NCI-H146 treated with DMSO at 0.1 percent for 48 hours (cell line): ENCODE measurements at regions not wholly inside any gene's neighbourhood (a gene's known extent, or its start where the extent isn't known, plus 50 kb on each side); places are given as distances from the start of the nearest gene placed in this dataset.

Source experiments
- DNase-seq: peaks from one replicate; lab custom pipeline; 2025; ENCODE audit not compliant: unreplicated experiment; lab: John Stamatoyannopoulos, UW

DNA sequence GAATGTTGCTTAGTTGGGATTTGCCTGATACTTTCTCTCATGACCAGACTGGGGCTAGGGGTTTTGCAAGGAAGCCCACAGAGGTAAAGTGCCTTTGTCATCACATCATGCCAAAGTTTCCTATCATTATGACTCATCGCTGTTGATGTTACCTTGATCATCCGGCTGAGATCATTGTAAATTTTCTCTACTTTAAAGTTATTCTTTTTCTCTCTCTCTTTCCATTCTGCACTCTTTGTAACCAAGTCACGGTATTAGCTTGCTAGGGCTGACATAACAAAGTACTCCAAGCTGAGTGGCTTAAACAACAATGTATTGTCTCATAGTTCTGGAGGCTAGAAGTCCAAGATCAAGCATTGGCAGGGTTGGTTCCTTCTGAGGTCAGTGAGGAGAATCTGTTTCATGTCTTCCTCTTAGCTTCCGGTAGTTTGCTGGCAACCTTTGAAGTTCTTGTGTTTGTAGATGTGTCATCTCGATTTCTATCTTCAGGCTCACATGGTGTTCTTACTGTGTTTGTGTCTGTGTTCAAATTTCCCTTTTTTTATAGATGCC is 113.0 kb downstream of the DTHD1 start:
- DNase-seq, result no peak

DNA sequence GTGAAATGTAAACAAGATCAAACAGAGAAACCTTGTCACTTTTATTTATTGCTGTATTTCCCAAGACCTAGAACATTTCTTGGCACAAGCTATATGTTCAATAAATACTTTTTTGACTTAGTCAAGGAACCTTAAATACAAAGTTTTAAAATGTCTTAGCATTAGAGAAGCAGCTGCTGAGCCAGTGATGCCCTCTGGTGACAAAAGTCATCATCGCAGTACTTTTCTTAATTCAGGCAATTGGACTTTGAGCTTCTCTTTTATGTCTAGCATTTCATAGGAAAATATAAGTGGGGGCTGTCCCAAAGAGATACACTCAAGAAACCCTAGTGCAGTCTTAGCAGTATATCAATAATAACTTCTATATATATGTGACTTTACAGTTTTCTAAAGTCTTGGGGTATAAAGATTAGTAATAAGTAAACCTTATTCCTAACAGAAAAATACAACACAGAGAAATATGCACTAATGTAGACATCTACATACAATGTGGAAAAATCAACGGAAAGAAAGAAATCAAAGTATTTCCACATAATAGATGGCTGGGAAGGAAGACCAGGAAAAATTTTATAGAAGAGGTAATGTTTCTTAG is 118.4 kb downstream of the DTHD1 start:
- DNase-seq, result no peak

DNA sequence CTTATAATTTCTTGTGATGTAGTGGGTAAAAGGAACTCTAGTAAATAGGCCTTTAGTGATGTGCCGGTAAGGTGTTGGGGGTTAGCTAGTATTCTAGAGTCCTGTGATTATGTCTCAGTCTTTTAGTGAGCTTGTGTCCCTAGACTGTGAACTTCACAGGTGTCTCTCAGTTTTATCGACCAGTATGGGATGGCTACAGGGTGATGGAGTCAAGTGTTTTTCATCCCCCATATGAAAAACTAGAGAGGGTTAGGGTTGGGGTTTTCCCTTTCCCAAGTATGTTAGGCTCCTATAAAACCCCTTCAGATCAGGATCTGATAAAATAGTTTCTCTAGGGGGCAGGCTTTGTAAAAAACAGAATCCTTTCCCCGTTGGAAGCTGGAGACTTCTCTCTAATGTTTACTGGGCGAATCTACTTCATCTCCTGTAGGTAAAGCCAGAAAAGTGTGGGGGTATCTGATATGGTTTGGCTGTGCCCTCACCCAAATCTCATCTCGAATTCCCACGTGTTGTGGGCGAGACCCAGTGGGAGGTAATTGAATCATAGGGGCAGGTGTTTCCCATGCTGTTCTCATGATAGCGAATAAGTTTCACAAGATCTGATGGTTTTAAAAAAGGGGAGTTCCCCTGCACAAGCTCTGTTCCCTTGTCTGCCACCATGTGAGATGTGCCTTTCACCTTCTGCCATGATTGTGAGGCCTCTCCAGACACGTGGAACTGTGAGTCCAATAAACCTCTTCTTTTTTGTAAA is 120.8 kb downstream of the DTHD1 start:
- no peak for DNase-seq

DNA sequence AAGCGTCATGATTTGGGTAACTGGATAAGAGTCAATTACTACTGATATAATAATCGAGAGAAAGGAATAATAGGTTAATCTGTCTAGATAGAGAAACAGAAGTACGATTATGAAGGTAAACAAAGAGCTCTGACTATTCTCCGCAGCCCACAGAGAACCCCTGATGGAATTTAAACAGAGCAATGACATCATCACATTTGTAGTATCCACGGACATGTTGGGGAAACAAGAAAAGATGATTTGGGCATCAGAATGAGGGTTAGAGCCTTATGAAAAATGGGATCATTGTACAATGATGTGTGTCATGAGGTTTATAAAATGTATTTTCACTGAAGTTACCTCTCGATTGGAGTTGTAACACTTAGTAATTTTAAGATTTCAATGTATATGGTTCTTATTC is 129.9 kb downstream of the DTHD1 start:
- no peak for DNase-seq

DNA sequence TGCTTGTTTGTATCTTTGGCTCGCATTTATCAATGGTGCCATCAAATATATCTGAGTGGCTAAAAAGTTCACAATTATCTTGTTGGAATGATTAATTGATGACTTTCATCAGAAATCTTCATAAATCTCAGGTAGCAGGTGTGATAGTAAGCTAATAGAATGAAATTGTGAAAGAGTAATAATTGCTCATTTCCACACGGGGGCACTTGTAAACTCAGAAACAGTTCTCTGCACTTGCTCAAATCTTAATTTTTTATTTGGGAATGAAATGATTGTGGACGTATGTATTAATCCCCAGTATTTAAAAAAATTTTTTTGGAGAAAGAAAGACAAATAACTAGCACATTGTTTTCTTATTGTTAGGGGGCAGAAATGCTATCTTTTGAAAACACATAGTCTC is 132.8 kb downstream of the DTHD1 start:
- DNase-seq, result no peak

DNA sequence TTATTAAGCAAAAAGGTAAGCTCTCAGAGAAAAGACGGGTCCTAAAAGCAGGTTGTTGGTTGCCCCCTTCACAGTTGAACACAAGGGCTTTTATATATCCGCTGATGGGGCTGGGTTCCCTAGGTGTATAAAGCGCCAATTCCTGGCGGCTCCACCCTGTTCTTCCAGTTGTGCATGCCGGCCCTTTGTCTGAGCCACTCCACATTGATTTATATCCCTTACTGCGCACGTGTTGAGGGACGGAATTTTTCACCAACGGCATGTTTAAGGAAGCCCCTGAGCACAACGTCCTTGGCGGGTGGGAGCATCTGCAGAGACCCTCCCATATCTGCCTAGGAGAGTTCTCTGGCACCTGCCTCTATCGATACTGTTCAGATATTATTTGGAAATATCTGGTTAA is 135.7 kb downstream of the DTHD1 start:
- DNase-seq, result no peak

DNA sequence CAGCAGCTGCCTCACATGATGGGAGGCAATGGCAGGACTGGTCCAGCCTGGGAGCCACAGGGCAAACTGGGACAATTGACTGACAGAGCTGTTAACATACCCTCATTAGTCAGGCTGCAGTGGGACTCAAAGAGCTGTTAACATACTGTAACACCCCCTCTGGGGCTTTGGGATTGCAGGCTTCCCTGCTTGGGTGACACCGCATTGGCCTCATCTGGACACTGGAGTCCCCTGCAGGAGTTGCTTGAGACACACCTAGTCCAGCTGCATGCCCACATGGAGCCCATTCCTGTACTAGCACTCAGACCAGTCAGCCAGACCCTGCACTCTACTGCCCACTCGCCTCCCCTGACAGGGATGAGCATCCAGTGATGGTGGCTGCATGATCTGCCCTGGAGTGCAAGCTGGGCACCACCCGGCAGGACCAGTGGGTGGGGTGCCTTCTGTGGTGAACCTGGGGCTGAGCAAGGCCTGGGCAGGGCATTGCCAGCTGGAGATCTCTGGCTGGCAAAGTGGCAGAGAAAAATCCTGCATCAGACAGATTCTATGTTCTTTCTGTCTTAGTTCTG is 138.8 kb downstream of the DTHD1 start:
- no peak for DNase-seq

DNA sequence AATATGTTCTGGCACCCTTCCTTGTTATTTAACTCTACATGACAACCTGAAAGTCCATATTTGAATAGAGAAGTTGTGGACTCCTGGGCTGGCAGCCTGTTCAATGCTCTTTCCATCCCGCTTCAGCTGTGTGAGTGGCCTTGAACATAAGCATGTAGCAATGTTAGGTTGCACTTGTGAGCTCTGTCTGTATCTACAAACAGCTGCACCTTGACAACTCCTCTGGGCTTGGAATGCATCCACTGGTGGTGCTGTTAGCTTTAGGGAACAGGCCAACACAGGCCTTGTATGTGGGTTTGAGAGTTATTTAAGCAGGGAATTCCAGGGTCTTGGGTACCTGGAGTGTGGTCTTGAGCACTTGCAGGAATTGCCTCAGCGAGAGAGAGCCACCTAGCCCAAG is 141.2 kb downstream of the DTHD1 start:
- no peak for DNase-seq

DNA sequence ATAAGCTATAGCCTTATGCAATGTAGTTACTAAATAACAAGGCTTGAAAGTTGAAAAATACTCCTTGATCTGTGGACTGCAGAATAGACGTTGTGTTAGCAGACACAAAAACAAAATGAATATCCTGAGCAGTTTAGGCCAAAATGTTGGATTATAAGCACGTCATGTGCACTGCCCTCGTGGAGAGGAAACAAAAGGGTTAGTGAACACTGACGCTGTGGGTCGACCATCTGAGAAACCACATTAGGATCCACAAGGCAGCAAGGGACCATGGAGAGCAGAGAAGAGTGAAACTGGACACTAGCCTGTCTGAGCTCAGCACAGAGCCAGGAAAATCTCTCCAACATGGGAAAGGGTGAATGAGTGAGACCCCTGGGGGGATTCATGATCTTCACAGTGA is 145.3 kb downstream of the DTHD1 start:
- DNase-seq, result no peak

DNA sequence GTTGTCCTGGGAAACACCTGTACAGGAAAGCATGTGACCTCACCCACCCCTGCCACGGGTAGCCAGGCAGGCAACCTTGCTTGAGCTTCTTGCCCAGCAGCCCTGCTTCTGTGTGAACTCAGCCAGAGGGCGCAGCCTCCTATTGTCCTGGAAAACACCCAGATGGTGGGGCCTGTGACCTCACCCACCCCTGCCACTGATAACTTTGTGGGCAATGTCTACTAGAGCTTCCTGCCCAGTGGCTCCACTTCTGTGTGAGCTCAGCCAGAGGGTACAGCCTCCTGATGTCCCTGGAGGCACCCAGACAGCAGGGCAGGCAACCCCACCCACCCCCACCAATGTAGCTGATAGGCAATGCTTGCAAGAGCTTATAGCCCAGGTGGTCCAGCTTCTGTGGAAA is 146.3 kb downstream of the DTHD1 start:
- DNase-seq, result no peak

DNA sequence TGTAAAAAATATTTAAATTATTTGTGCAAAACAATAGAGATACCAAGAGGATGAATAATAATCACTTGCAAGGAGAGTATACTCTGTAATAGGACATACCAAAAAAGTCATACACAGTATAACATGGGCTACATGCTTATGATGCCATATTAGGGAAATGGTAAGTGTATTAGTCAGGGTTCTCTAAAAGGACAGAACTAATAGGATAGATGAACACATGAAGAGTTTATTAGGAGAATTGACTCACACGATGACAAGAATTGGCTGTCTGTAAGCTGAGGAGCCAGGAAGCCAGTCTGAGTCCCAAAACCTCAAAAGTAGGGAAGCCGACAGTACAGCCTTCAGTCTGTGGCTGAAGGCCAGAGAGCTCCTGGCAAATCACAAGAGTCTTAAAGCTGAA is 151.2 kb downstream of the DTHD1 start:
- no peak for DNase-seq

DNA sequence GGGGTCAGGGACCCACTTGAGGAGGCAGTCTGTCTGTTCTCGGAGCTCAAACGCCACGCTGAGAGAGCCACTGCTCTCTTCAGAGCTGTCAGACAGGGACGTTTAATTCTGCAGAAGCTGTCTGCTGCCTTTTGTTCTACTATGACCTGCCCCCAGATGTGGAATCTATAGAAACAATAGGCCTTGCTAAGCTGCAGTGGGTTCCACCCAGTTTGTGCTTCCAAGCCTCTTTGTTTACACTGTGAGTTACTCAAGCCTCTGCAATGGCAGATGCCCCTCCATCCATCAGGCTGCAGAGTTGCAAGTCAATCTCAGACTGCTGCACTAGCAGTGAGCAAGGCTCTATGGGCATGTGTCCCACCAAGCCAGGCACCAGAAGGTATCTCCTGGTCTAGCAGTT is 158.1 kb downstream of the DTHD1 start:
- DNase-seq, result no peak

DNA sequence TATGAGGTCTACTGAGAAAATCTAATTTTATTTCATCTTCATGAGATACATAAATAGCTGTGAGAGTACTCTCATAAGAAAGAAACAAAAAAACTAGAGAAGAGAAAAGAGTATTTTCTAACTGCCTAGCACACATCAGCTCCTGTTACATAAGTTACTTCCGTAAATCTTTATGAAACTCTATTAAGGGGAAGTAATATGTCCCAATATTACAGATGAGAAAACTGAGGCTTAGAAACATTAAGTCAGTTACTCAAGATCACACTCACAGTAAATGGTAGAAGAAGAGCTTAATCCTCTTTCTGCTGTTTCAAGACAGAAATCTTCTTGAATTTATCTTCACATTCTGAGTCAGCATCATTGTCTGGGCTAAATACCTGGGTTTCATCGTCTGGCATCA is 164.1 kb downstream of the DTHD1 start:
- no peak for DNase-seq

DNA sequence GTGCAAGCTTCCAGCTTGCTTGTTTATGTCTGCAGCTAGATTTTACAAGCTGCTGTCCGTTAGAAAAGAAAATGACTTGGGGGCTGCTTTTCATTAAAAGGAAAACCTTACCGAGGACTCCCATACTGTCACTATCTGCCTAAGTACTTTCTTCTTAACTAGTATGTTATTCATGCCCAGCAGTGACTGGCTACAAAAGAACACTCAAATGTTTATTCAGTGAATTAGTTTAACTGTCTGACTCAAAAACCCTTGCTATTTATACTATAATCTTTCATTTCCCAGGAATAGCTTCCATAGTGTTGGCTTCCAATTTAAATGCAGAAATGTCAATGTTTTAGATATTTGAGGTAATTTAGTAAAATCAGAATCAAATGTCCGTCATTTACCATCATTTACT is 164.9 kb downstream of the DTHD1 start:
- DNase-seq, result no peak

DNA sequence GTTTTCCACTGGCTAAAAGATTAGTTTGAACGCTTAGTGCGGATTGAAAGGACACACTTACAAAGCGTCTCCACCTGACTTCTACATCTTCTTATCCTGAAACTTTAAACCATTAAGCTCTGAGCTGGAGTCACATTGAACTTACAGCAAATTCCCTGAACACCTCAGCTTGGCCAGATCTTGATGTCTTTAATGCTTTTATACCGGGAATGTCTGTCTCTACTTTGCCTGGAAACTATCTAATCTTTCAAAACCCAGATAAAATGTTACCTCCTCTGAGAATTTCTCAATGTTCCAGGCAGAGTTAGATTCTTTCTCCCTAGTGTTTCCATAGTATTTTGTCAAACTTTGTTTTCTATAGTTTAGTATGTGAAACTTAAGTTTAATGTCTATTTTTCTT is 179.9 kb downstream of the DTHD1 start:
- no peak for DNase-seq

DNA sequence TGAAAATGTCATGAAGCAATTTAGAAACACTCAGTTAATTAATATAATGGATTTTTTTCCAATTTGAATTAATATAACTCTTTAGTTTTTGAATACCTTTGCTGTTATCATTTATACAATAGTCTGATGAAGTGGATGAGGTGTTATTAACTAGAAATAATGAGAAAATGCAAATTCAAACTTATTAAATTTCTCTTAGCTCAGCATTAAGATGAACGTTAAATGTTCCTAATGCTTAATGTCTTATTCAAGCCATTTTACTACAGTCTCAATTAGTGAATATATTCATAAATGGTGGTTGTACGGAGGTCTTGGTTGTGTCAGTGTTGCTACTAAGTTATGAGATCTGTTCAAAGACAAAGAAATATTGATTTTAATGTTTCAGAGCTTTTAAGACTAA is 186.3 kb downstream of the DTHD1 start:
- DNase-seq, result no peak

DNA sequence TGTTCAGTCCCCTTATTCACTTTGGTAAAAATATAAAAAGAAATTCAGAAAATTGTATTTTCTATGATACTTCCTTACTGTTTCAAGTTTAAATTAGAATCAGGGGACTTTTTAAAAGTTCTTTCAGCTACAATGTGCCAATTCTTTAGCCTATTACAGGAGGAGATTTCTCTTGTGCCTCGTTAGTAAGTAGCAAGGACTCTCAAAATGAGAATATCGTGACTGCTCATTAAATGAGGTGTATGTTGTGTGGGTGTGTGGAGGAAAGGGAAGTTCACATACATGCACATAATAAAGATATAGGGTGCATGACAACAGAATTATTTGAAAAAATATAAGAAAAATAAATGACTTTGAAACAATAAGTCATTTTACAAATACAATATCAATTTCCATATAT is 190.5 kb downstream of the DTHD1 start:
- DNase-seq, result no peak

DNA sequence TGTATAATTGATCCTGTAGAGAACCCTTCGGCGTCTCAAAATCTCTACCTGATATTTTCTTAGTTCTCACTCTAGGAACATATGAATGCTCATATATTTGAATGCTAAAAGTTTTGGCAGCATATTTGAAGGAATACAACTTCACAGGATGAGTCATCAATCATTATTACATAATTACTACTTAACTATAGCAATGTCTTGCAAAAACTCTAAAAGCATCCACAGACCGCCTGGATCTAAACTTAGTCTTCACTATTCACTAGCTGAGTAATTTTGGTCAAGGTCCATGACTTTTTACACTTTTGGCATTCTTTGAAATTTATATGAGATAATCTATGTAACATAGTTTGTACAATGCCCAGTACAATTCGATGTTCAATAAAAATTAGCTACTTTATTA is 194.7 kb downstream of the DTHD1 start:
- DNase-seq, result no peak

DNA sequence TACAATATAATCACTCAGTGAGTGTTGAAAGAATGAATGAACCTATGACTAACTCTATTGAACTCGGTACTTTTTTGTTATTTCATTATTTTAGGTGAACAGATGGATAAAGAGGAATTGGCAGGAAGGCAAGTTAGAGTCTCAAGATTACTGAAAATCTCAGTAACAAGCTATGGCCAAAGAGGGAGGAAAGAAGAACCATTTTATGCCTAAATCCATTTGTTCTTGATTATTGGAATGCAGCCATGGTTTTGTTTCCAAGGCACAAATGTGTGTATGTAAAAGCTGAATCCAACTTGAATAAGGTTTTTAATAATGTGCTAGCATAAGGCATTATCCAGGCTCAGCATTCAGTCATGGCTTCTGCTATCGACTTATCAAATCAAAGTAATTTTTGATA is 196.4 kb downstream of the DTHD1 start:
- DNase-seq, result no peak

DNA sequence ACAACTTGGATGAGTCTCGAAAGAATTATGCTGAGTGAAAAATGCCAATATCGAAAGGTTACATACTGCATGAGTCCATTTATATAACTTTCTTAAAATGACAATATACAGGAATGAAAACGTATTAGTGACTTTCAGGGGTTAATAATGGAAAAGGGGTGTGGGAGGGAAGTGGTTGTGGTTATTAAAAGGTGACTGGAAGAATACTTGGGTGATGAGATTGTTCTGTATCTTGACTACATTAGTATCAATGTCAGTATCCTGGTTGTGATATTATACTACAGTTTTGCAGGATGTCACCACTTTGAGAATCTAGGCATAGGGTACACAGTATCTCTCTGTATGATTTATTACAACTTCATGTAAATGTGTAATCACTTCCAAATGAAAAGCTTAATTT is 204.5 kb downstream of the DTHD1 start:
- DNase-seq, result no peak

DNA sequence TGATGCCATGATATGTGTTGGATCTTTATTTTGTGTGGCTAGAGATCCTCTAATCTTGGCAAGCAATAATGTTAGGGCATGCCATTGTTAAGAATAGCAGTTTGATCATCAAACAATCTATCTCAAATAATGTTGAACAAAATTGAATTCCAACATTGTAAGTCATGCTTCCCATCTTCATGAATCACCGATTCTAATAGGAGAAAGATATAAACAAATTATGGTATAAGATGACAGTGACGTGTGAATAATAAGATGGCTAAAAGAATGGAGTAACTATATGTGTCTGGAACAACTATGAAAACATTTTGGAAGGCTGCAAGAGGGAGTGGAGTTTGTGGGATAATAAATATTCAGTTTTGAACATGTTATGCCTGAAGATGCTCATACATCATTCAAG is 208.4 kb downstream of the DTHD1 start:
- DNase-seq, result no peak

DNA sequence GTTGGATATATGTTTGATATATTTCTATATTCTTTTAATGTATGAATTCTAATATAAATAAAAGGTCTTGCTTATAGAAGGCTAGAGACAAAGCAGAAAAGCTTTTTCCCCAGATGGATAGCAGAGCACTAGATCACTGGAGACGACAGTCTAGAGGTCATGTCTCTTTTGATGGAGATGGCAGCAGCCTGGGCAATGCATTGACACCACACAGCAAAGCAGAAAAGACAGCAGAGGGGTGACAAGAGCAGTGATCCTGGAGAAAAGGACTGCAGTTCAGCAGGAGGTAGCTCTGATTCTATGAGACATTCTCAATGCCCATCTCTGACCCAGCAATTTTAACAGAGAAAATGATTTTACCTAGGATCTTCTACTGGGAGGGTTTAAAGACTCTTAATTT is 210.6 kb downstream of the DTHD1 start:
- DNase-seq, result no peak

DNA sequence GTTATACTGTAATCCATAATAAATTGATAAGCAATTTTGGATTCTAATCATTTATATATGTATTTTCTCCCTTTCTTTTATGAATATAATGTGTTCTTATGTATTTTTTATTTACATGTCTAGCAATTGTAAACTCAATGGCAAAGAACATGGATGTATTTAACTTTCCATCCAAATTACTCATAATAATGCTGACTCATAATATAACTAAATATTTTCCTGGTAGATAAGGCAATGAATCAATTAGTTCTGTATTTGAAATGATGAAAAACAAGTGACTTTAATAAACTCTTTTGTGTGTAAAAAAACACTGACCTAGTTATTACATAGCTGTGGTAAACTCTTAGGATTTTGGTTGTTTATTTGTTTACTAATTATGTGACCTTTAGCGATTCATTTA is 211.2 kb downstream of the DTHD1 start:
- no peak for DNase-seq
